BLaER1 treated with 17β-estradiol and CSF1 and Interleukin-3, amounts not matched to agents 10 nM and 100 nM (cell line): ENCODE measurements at regions not wholly inside any gene's neighbourhood (a gene's known extent, or its start where the extent isn't known, plus 50 kb on each side); places are given as distances from the start of the nearest gene placed in this dataset.
A peak's percentile ranks its signal among the peaks of the same experiment; 100 is the strongest.

Experiments used
- H3K27ac ChIP-seq, 11 experiments: shearing (Covaris generic); formaldehyde crosslinking; 2 replicates each; pipeline ENCODE4 v1.8.1; 2022
- H3K27me3 ChIP-seq, 11 experiments: shearing (Covaris generic); formaldehyde crosslinking; 2 replicates each; pipeline ENCODE4 v1.8.1; 2022
- H3K36me3 ChIP-seq, 11 experiments: shearing (Covaris generic); formaldehyde crosslinking; 2 replicates each; pipeline ENCODE4 v1.8.1; 2022
- H3K4me1 ChIP-seq, 10 experiments: shearing (Covaris generic); formaldehyde crosslinking; 2 replicates each; pipeline ENCODE4 v1.8.1; 2022
- H3K4me2 ChIP-seq, 11 experiments: shearing (Covaris generic); formaldehyde crosslinking; 2 replicates each; pipeline ENCODE4 v1.8.1; 2022
- H3K4me3 ChIP-seq, 10 experiments: shearing (Covaris generic); formaldehyde crosslinking; 2 replicates each; pipeline ENCODE4 v1.8.1; 2022
- H3K9ac ChIP-seq, 11 experiments: shearing (Covaris generic); formaldehyde crosslinking; 2 replicates each; pipeline ENCODE4 v1.8.1; 2022
- H3K9me3 ChIP-seq, 11 experiments: shearing (Covaris generic); formaldehyde crosslinking; replicated peaks in 1 of 11; 2 replicates each; pipeline ENCODE4 v1.8.1; 2022
- H4K20me1 ChIP-seq, 11 experiments: shearing (Covaris generic); formaldehyde crosslinking; 2 replicates each; pipeline ENCODE4 v1.8.1; 2022
- Cebpa-rat ChIP-seq, 11 experiments: shearing (Covaris generic); IDR thresholded peaks; 2 replicates each; pipeline ENCODE4 v1.8.1; 2022

DNA sequence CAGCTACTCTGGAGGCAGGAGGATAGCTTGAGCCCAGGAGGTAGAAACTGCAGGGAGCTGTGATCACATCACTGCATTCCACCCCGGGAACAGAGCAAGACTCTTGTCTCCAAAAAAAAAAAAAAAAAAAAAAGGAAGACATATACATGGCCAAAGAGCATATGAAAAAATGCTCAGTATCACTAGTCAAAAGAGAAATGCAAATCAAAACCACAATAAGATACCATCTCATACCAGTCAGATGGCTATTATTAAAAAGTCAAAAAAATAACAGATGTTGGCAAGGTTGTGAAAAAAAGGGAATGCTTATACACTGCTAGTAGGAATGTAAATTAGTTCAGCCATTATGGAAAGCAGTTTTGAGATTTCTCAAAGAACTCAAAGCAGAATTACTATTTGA, 174.8 kb upstream of the ATF7IP start:
- Histone ChIP-seq H3K9me3 (no peaks in the 10 kb centered on the region), H3K27me3 (no peaks in the 10 kb centered on the region), H3K27ac (no peak overlapping the region), H4K20me1 (no peaks in the 10 kb centered on the region), H3K4me3 (no peak overlapping the region), H3K4me1 (peaks cover 0 to 15% (median 8%) of the 10 kb centered on the region in 10 experiments; a peak in 12 of 20 replicates), H3K4me2 (no peak overlapping the region), H3K9ac (no peak overlapping the region), H3K36me3 (no peaks in the 10 kb centered on the region)
- no peak for TF ChIP-seq Cebpa-rat (IDR thresholded peaks at IDR 0.05)

GRCh38 chr12:14191612-14192011, 173.9 kb upstream of the ATF7IP start:
- Histone ChIP-seq H3K27me3 (no peaks in the 10 kb centered on the region), H4K20me1 (no peaks in the 10 kb centered on the region), H3K4me3 (no peak overlapping the region), H3K36me3 (no peaks in the 10 kb centered on the region), H3K4me1 (peaks cover 0 to 14% (median 7%) of the 10 kb centered on the region in 10 experiments; a peak in 11 of 20 replicates), H3K9me3 (no peaks in the 10 kb centered on the region), H3K9ac (no peak overlapping the region), H3K27ac (no peak overlapping the region), H3K4me2 (no peak overlapping the region)
- TF ChIP-seq Cebpa-rat (IDR thresholded peaks at IDR 0.05) = no peak

DNA sequence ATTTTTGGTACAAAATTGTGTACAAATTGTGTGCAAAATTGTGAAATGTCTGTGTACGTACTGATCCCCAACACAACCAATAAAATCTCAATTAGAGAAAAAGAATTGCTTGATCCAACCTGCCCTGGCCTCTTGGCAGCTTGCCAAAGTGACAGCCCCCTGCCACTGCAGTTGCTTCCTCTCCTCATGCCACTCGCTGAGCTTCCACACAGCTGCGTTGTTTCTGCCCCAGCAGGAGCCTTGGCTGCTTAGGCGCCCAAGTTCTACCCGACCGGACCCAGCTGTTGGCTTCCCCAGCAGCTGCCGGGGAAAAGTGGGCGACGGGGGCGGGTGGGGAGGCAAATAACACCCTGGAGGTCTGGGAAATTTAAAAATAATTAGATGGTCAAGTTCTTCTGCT, 171.8 kb upstream of the ATF7IP start:
- Histone ChIP-seq H3K4me2 (peak overlapping the region in 8 of 11 experiments; percentile 5 to 41 (median 28); a peak in 9 of 22 replicates), H3K4me1 (peaks cover 0 to 14% (median 7%) of the 10 kb centered on the region in 10 experiments; a peak in 11 of 20 replicates), H3K27me3 (no peaks in the 10 kb centered on the region), H3K27ac (no peak overlapping the region), H4K20me1 (no peaks in the 10 kb centered on the region), H3K9me3 (no peaks in the 10 kb centered on the region), H3K4me3 (no peak overlapping the region), H3K36me3 (no peaks in the 10 kb centered on the region), H3K9ac (no peak overlapping the region)
- no peak for TF ChIP-seq Cebpa-rat (IDR thresholded peaks at IDR 0.05)

GRCh38 chr12:14194572-14194971, 170.9 kb upstream of the ATF7IP start:
- Histone ChIP-seq H3K9ac (no peak overlapping the region), H4K20me1 (no peaks in the 10 kb centered on the region), H3K27ac (no peak overlapping the region), H3K4me1 (peaks cover 0 to 14% (median 7%) of the 10 kb centered on the region in 10 experiments; a peak in 11 of 20 replicates), H3K36me3 (no peaks in the 10 kb centered on the region), H3K4me3 (no peak overlapping the region), H3K27me3 (no peaks in the 10 kb centered on the region), H3K4me2 (no peak overlapping the region), H3K9me3 (no peaks in the 10 kb centered on the region)
- TF ChIP-seq Cebpa-rat (IDR thresholded peaks at IDR 0.05) = no peak

DNA sequence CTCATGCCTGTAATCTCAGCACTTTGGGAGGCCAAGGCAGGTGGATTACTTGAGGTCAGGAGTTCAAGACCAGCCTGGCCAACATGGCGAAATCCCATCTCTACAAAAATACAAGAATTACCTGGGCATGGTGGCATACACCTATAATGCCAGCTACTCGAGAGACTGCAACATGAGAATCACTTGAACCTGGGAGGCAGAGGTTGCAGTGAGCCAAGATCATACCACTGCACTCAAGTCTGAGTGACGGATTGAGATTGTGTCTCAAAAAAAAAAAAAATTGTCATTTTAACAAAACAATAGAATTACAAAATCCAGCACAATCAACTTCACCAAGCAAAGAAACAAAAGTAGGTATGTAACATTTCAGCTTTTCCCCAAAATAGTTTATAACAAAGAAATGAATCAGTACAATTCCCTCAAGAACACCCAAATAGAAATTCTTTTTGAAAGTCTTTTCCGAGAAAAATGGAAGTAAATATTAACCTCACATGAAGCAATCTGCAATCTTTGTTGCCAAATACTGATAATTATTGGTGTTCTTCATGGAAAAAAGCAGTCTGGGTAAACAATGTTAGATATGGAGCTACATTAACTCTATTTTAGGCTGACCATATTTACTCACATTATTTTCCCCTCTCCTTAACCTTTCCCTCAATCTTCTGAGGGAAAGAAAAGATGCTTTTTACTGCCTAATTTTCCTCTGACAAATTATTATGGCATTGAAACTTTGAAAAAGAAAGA, 165.9 kb upstream of the ATF7IP start:
- no peaks in the 10 kb centered on the region for H4K20me1 ChIP-seq
- no peak overlapping the region for H3K4me3 ChIP-seq
- no peak overlapping the region for H3K4me2 ChIP-seq
- no peaks in the 10 kb centered on the region for H3K4me1 ChIP-seq
- no peak overlapping the region for H3K9ac ChIP-seq
- no peaks in the 10 kb centered on the region; a peak in 1 of 22 replicates for H3K9me3 ChIP-seq
- no peak for TF ChIP-seq Cebpa-rat (IDR thresholded peaks at IDR 0.05)
- H3K27ac ChIP-seq = no peak overlapping the region
- no peaks in the 10 kb centered on the region for H3K27me3 ChIP-seq
- H3K36me3 ChIP-seq = no peaks in the 10 kb centered on the region

- no peak for TF ChIP-seq Cebpa-rat (IDR thresholded peaks at IDR 0.05)
- Histone ChIP-seq H3K9me3 (no peaks in the 10 kb centered on the region; a peak in 1 of 22 replicates), H3K9ac (no peak overlapping the region), H4K20me1 (no peaks in the 10 kb centered on the region), H3K27me3 (no peaks in the 10 kb centered on the region), H3K36me3 (no peaks in the 10 kb centered on the region), H3K4me1 (no peaks in the 10 kb centered on the region), H3K4me3 (no peak overlapping the region), H3K4me2 (no peak overlapping the region), H3K27ac (no peak overlapping the region)
Measured at GRCh38 chr12:14200598-14200997, 164.9 kb upstream of the ATF7IP start.

- H3K9me3 ChIP-seq = peaks cover 0 to 6% (median 2%) of the 10 kb centered on the region in 11 experiments; a peak in 9 of 22 replicates
- H3K4me2 ChIP-seq = no peak overlapping the region
- no peak overlapping the region for H3K27ac ChIP-seq
- no peak overlapping the region for H3K9ac ChIP-seq
- no peaks in the 10 kb centered on the region for H4K20me1 ChIP-seq
- TF ChIP-seq Cebpa-rat (IDR thresholded peaks at IDR 0.05) = no peak
- H3K4me1 ChIP-seq = no peaks in the 10 kb centered on the region
- no peak overlapping the region for H3K4me3 ChIP-seq
- no peaks in the 10 kb centered on the region for H3K27me3 ChIP-seq
- no peaks in the 10 kb centered on the region for H3K36me3 ChIP-seq
Measured at GRCh38 chr12:14201291-14201690, 164.2 kb upstream of the ATF7IP start.

DNA sequence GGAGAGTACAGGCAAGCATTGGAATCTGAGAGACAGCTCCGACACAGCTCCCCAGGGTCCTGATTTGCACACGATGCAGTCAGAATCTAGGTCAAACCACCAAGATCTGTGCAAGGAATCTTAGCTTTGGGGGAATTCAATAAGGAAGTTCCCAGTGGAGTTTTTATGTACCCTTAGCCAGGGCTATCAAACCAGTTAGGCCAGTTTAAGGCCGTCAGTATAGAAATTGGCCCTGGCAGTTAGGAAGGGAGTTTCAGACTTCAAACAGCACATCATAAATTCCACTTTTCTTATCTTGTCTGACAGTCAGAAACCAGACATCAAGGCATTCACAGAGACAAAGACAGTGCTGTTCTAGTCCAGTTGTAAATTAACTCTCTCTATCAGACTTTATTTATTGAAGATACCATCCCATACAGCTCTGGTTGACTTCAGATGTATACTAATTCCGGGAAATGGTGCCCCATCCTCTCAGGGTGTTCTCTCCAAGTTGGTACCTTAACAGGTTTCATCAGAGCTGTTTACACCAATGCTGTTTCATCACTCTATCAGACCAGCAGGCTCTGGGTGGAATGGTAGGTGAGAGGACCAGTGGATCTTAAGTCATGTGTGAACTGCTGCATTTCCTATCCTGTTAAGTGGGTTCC, 157.5 kb upstream of the ATF7IP start:
- Histone ChIP-seq H3K9me3 (peaks cover 0 to 18% (median 9%) of the 10 kb centered on the region in 11 experiments; a peak in 10 of 22 replicates), H3K4me3 (no peak overlapping the region), H3K27me3 (no peaks in the 10 kb centered on the region), H4K20me1 (no peaks in the 10 kb centered on the region), H3K9ac (no peak overlapping the region), H3K4me2 (0 out of 22 replicates have a peak overlapping the region, but pooled peaks of 1 of the 11 experiments have one; percentile 2), H3K27ac (no peak overlapping the region), H3K4me1 (0 out of 20 replicates have a peak, but pooled peaks cover 0 to 5% (median 0%) of the 10 kb centered on the region in 10 experiments), H3K36me3 (no peaks in the 10 kb centered on the region)
- no peak for TF ChIP-seq Cebpa-rat (IDR thresholded peaks at IDR 0.05)

- Histone ChIP-seq H3K27me3 (no peaks in the 10 kb centered on the region), H3K4me2 (no peak overlapping the region), H3K4me1 (peaks cover 0 to 7% (median 0%) of the 10 kb centered on the region in 10 experiments; a peak in 3 of 20 replicates), H3K36me3 (no peaks in the 10 kb centered on the region), H3K9ac (no peak overlapping the region), H3K4me3 (no peak overlapping the region), H4K20me1 (no peaks in the 10 kb centered on the region), H3K27ac (no peak overlapping the region), H3K9me3 (peaks cover 0 to 7% (median 0%) of the 10 kb centered on the region in 11 experiments; a peak in 3 of 22 replicates)
- no peak for TF ChIP-seq Cebpa-rat (IDR thresholded peaks at IDR 0.05)
Measured at GRCh38 chr12:14211947-14212387, 153.5 kb upstream of the ATF7IP start.
